ENCODE measurements at regions not wholly inside any gene's neighbourhood (a gene's known extent, or its start where the extent isn't known, plus 50 kb on each side); places are given as distances from the start of the nearest gene placed in this dataset.

DNA sequence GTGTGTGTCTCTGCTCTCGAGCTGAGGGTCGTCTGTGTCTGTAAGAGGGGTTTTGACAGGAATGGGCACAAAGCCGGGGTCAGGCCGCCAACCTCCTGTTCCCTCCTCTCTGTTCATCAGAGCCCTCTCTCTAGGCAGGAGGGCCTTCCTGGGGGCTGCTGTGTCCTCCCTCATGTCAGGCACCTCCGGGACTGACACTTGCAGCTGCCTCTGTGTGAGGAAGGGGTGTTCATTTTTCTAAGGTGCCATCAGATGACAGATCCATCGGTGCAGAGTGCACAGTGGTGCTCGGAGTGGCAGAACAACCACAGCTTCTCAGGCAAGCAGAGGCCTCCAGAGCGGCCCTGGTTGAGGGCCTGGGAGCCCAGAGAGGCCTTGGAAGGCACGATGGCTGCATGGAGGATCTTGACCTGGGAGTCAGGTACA, 265.4 kb upstream of the B3GAT1 start:
- Histone ChIP-seq H3K4me1 (replicated peaks in 1 of 4; ENCODE audit: control insufficient read depth in 3 of 4, insufficient read depth in 4 of 4, low read length in 3 of 4) (no peaks in the 10 kb centered on the region), H3K23me2 (ENCODE audit: low read depth, low read length) (no peaks in the 10 kb centered on the region), H4K91ac (replicated peaks; ENCODE audit: insufficient read length, low read length) (no peak overlapping the region), H3K4me3 (ENCODE audit: extremely low read depth in 1 of 4, insufficient read depth in 2 of 4, low read depth in 3 of 4, low read length in 4 of 4) (no peak overlapping the region), H2AK5ac (ENCODE audit: low read depth, low read length) (no peak overlapping the region), H3K4ac (replicated peaks; ENCODE audit: insufficient read length, low read depth, low read length) (no peak overlapping the region), H2BK5ac (ENCODE audit: low read depth, low read length) (no peak overlapping the region), H3K9ac (replicated peaks in 1 of 4; ENCODE audit: extremely low read depth in 1 of 4, low read depth in 3 of 4, low read length in 3 of 4) (no peak overlapping the region), H3K36me3 (ENCODE audit: control insufficient read depth in 2 of 4, insufficient read depth in 4 of 4, low read length in 3 of 4) (no peaks in the 10 kb centered on the region), H3K79me2 (ENCODE audit: control insufficient read depth in 1 of 2, insufficient read depth in 2 of 2, low read length in 2 of 2) (no peaks in the 10 kb centered on the region), H4K8ac (ENCODE audit: extremely low read depth, insufficient read depth, low read length) (no peak overlapping the region), H2BK15ac (ENCODE audit: low read length) (no peak overlapping the region), H2BK20ac (ENCODE audit: low read length) (no peak overlapping the region), H2BK12ac (ENCODE audit: low read depth, low read length) (no peak overlapping the region), H3K18ac (ENCODE audit: extremely low read depth, low read length) (no peak overlapping the region), H3K27ac (ENCODE audit: low read depth, low read length) (no peak overlapping the region), H3K56ac (replicated peaks; ENCODE audit: insufficient read length, low read depth, low read length) (no peak overlapping the region), H3K4me2 (ENCODE audit: insufficient read depth in 1 of 2, low read depth in 2 of 2, low read length in 2 of 2) (no peak overlapping the region), H3K27me3 (replicated peaks in 1 of 4; ENCODE audit: control insufficient read depth in 3 of 4, extremely low read depth in 1 of 4, insufficient read depth in 3 of 4, low read length in 3 of 4) (no peaks in the 10 kb centered on the region), H3K14ac (ENCODE audit: insufficient read length) (no peak overlapping the region), H3K79me1 (ENCODE audit: low read depth, low read length) (no peaks in the 10 kb centered on the region), H4K5ac (ENCODE audit: insufficient read length, low read depth, low read length) (no peak overlapping the region), H3K9me3 (ENCODE audit: insufficient read depth in 2 of 2, low read depth in 1 of 2, low read length in 1 of 2) (no peaks in the 10 kb centered on the region), H4K20me1 (replicated peaks in 1 of 2; ENCODE audit: control insufficient read depth in 1 of 2, insufficient read depth in 2 of 2, low read length in 2 of 2) (no peaks in the 10 kb centered on the region), H3K23ac (ENCODE audit: insufficient read length) (no peak overlapping the region), H2AFZ (ENCODE audit: low read length) (no peak overlapping the region), H2BK120ac (replicated peaks; ENCODE audit: low read depth, low read length) (no peak overlapping the region)
- ChIA-PET CTCF (ENCODE audit: partially characterized antibody) (interaction anchor here (1.2 to 1.7 kb wide), 8 partner anchors 9 to 190 kb away, joined by 3 to 5 read pairs (median 4); no protein-coding TSS in a partner anchor), POLR2A (ENCODE audit: partially characterized antibody) (no interaction called here)
- DNase-seq (ENCODE audit: low read depth in 1 of 2, low spot score in 2 of 2) (no peak), FAIRE-seq (no peak)
- WGBS, 2 experiments (ENCODE audit: extremely low coverage in 1 of 2, insufficient coverage in 1 of 2, insufficient read length in 1 of 2, insufficient replicate concordance in 2 of 2, low coverage in 1 of 2, low lambda C conversion rate in 2 of 2, missing lambda C conversion rate in 1 of 2), result 85% methylated on average over 9 of the region's 9 CpGs; no CpG with 5 or more reads in 1 of the 2 experiments
- TF ChIP-seq SIRT6 (IDR thresholded peaks at IDR 0.05; ENCODE audit: low read length) (no peak), ZNF274 (IDR thresholded peaks at IDR 0.05; ENCODE audit: borderline replicate concordance, extremely low read depth, low read length) (no peak), TEAD4 (IDR thresholded peaks at IDR 0.05; ENCODE audit: low read depth, low read length) (no peak), KDM4A (IDR thresholded peaks at IDR 0.05; ENCODE audit: low read depth, low read length, severe bottlenecking) (no peak), SP1 (IDR thresholded peaks at IDR 0.05; ENCODE audit: low read depth, low read length) (no peak), SIX5 (IDR thresholded peaks at IDR 0.05; ENCODE audit: low read depth, low read length) (no peak), CREB1 (IDR thresholded peaks at IDR 0.05) (no peak), CBX8 (IDR thresholded peaks at IDR 0.05; ENCODE audit: borderline replicate concordance, low read depth, low read length) (no peak), POU5F1 (IDR thresholded peaks at IDR 0.05; ENCODE audit: low read depth, low read length) (no peak), TAF1 (IDR thresholded peaks at IDR 0.05; ENCODE audit: low read depth, low read length) (no peak), TAF7 (optimal IDR thresholded peaks at IDR 0.05; ENCODE audit: borderline replicate concordance, low read depth, low read length) (no peak)
